ENCODE measurements at regions not wholly inside any gene's neighbourhood (a gene's known extent, or its start where the extent isn't known, plus 50 kb on each side); places are given as distances from the start of the nearest gene placed in this dataset.

- Histone ChIP-seq H3K27me3 (no peaks in the 10 kb centered on the region), H3K9me3 (no peaks in the 10 kb centered on the region), H3K4me1 (peaks cover 0 to 6% (median 0%) of the 10 kb centered on the region in 3 donors), H3K4me3 (no peak overlapping the region), H3K36me3 (no peaks in the 10 kb centered on the region), H3K27ac (no peak overlapping the region)
- WGBS, 2 donors (ENCODE audit: low coverage in 1 of 2), result 25 to 31% methylated on average over 4 of the region's 4 CpGs
- TF ChIP-seq EP300 (IDR thresholded peaks at IDR 0.05), result no peak
- peak; percentile 17 to 55 (median 52) for TF ChIP-seq CTCF (IDR thresholded peaks at IDR 0.05)
- no peak for ATAC-seq
These were observed 381.1 kb upstream of the PKN2 start for GRCh38 chr1:88302843-88303486.

- Histone ChIP-seq H3K4me1 (no peaks in the 10 kb centered on the region), H3K9me3 (no peaks in the 10 kb centered on the region), H3K4me3 (no peak overlapping the region), H3K27me3 (no peaks in the 10 kb centered on the region), H3K36me3 (no peaks in the 10 kb centered on the region), H3K27ac (no peak overlapping the region)
- ATAC-seq, result no peak
- TF ChIP-seq POLR2A (IDR thresholded peaks at IDR 0.05) (no peak), POLR2AphosphoS5 (IDR thresholded peaks at IDR 0.05) (no peak), CTCF (IDR thresholded peaks at IDR 0.05) (no peak), EP300 (IDR thresholded peaks at IDR 0.05) (no peak)
- WGBS, 2 donors (ENCODE audit: low coverage in 1 of 2), result 83 to 85% methylated on average over 1 of the region's 1 CpG
These were observed 372.8 kb upstream of the PKN2 start for GRCh38 chr1:88311265-88311664.

- Histone ChIP-seq H3K27me3 (no peaks in the 10 kb centered on the region), H3K36me3 (no peaks in the 10 kb centered on the region), H3K9me3 (no peaks in the 10 kb centered on the region), H3K4me3 (no peak overlapping the region), H3K4me1 (no peaks in the 10 kb centered on the region), H3K27ac (no peak overlapping the region)
- TF ChIP-seq POLR2A (IDR thresholded peaks at IDR 0.05) (no peak), EP300 (IDR thresholded peaks at IDR 0.05) (no peak), POLR2AphosphoS5 (IDR thresholded peaks at IDR 0.05) (no peak), CTCF (IDR thresholded peaks at IDR 0.05) (no peak)
- WGBS, 2 donors (ENCODE audit: low coverage in 1 of 2), result 91 to 94% methylated on average over 2 of the region's 2 CpGs
- ATAC-seq, result no peak
These were observed 372.2 kb upstream of the PKN2 start for GRCh38 chr1:88311907-88312306.

- no peaks in the 10 kb centered on the region for H3K4me1 ChIP-seq
- H3K27ac ChIP-seq, result no peak overlapping the region
- no peak for TF ChIP-seq POLR2AphosphoS5 (IDR thresholded peaks at IDR 0.05)
- no peak for TF ChIP-seq EP300 (IDR thresholded peaks at IDR 0.05)
- no peak for TF ChIP-seq CTCF (IDR thresholded peaks at IDR 0.05)
- no peak for TF ChIP-seq POLR2A (IDR thresholded peaks at IDR 0.05)
- H3K9me3 ChIP-seq, result no peaks in the 10 kb centered on the region
- H3K4me3 ChIP-seq, result no peak overlapping the region
- 64 to 71% methylated on average over 1 of the region's 1 CpG for WGBS, 2 donors (ENCODE audit: low coverage in 1 of 2)
- ATAC-seq, result no peak
- H3K27me3 ChIP-seq, result no peaks in the 10 kb centered on the region
- H3K36me3 ChIP-seq, result no peaks in the 10 kb centered on the region
These were observed 366.7 kb upstream of the PKN2 start for GRCh38 chr1:88317396-88317795.

GRCh38 chr1:88318740-88319139 is 365.3 kb upstream of the PKN2 start:
- no peaks in the 10 kb centered on the region for H3K4me1 ChIP-seq
- 69 to 79% methylated on average over 4 to 5 of the region's 7 CpGs for WGBS, 2 donors (ENCODE audit: low coverage in 1 of 2)
- H3K36me3 ChIP-seq, result no peaks in the 10 kb centered on the region
- no peaks in the 10 kb centered on the region for H3K27me3 ChIP-seq
- no peaks in the 10 kb centered on the region for H3K9me3 ChIP-seq
- H3K27ac ChIP-seq, result no peak overlapping the region
- no peak for ATAC-seq
- TF ChIP-seq POLR2AphosphoS5 (IDR thresholded peaks at IDR 0.05) (no peak), CTCF (IDR thresholded peaks at IDR 0.05) (no peak)
- H3K4me3 ChIP-seq, result no peak overlapping the region
